ENCODE measurements at regions not wholly inside any gene's neighbourhood (a gene's known extent, or its start where the extent isn't known, plus 50 kb on each side); places are given as distances from the start of the nearest gene placed in this dataset.

DNA sequence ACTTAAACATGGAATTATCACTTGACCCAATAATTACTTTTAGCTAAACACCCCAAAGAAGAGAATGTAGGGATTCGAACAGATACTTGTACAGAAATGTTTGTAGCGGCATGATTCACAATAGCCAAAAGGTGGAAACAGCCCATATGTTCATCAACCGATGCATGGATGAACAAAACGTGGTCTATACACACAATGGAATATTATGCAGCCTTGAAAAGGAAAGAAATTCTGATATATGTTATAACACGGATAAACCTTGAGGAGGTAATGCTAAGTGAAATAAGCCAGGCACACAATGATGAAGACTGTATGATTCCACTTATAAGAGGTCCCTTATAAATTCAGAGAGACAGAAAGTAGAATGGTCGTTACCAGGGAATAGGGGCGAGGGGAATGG, 659.4 kb downstream of the MED13L start:
- Mint-ChIP-seq H3K4me1 (ENCODE audit: unreplicated experiment) (no peaks in the 10 kb centered on the region), H3K27ac (ENCODE audit: unreplicated experiment) (no peak overlapping the region), H3K36me3 (ENCODE audit: low read depth, unreplicated experiment) (peaks cover 4% of the 10 kb centered on the region), H3K27me3 (ENCODE audit: unreplicated experiment) (no peaks in the 10 kb centered on the region), H3K9me3 (ENCODE audit: unreplicated experiment) (no peaks in the 10 kb centered on the region), H3K4me3 (ENCODE audit: unreplicated experiment) (no peak overlapping the region)
- DNase-seq (ENCODE audit: low spot score), result no peak
- TF ChIP-seq, protein P1, sequence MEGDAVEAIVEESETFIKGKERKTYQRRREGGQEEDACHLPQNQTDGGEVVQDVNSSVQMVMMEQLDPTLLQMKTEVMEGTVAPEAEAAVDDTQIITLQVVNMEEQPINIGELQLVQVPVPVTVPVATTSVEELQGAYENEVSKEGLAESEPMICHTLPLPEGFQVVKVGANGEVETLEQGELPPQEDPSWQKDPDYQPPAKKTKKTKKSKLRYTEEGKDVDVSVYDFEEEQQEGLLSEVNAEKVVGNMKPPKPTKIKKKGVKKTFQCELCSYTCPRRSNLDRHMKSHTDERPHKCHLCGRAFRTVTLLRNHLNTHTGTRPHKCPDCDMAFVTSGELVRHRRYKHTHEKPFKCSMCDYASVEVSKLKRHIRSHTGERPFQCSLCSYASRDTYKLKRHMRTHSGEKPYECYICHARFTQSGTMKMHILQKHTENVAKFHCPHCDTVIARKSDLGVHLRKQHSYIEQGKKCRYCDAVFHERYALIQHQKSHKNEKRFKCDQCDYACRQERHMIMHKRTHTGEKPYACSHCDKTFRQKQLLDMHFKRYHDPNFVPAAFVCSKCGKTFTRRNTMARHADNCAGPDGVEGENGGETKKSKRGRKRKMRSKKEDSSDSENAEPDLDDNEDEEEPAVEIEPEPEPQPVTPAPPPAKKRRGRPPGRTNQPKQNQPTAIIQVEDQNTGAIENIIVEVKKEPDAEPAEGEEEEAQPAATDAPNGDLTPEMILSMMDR (IDR thresholded peaks at IDR 0.05; ENCODE audit: unreplicated experiment), result no peak

DNA sequence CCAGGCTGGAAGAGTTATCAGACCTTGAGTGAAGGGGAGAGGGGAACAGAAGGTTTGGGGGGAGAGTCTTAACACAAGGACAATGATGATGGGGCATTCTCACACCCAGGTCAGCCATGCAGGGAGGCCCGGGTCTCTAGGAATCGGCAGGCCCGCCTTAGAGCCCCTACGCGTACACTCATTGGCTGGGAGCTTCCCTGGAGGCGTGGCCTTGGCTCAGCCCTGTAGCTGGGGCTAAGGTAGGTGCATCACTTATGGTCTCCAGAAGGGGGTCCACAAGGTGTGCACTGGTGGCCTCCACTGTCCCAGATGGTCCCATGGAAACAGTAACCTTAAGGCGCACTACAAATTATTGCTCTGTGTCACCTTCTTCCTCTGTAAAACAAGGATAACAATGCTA, 660.1 kb downstream of the MED13L start:
- Mint-ChIP-seq H3K4me1 (ENCODE audit: unreplicated experiment) (no peaks in the 10 kb centered on the region), H3K4me3 (ENCODE audit: unreplicated experiment) (no peak overlapping the region), H3K9me3 (ENCODE audit: unreplicated experiment) (no peaks in the 10 kb centered on the region), H3K27me3 (ENCODE audit: unreplicated experiment) (no peaks in the 10 kb centered on the region), H3K36me3 (ENCODE audit: low read depth, unreplicated experiment) (peaks cover 4% of the 10 kb centered on the region), H3K27ac (ENCODE audit: unreplicated experiment) (no peak overlapping the region)
- DNase-seq (ENCODE audit: low spot score), result no peak
- TF ChIP-seq, protein P1 (IDR thresholded peaks at IDR 0.05; ENCODE audit: unreplicated experiment), result no peak

DNA sequence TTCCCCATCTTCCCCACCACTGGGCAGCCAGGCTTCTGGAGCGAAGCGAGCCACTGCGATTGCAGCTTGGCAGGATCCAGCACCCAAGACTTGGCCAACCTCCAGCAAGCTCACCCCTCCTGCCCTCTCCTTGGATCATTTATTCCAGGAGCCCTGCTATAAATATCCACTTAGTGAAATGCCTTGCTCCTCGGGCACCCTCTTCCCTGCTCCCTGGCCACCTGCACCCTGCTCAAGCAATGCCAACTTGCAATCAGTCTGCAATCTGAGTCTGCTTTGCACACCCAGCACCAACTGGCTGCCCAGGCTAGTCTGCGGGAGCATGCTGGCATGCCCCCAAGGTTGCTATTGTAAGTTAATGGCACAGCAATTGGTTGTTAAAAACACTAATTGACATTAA, 666.0 kb downstream of the MED13L start:
- H3K27ac Mint-ChIP-seq (ENCODE audit: unreplicated experiment), result no peak overlapping the region

GRCh38 chr12:115609347-115609746, 668.1 kb downstream of the MED13L start:
- Mint-ChIP-seq H3K9me3 (ENCODE audit: unreplicated experiment) (no peaks in the 10 kb centered on the region), H3K27ac (ENCODE audit: unreplicated experiment) (no peak overlapping the region), H3K27me3 (ENCODE audit: unreplicated experiment) (peaks cover 1% of the 10 kb centered on the region), H3K4me1 (ENCODE audit: unreplicated experiment) (no peaks in the 10 kb centered on the region), H3K36me3 (ENCODE audit: low read depth, unreplicated experiment) (no peaks in the 10 kb centered on the region), H3K4me3 (ENCODE audit: unreplicated experiment) (no peak overlapping the region)
- no peak for DNase-seq (ENCODE audit: low spot score)
- TF ChIP-seq, protein P1 (IDR thresholded peaks at IDR 0.05; ENCODE audit: unreplicated experiment), result no peak

More for the DNA sequence above, 666.0 kb downstream of the MED13L start:
- TF ChIP-seq, protein P1 (IDR thresholded peaks at IDR 0.05; ENCODE audit: unreplicated experiment), result no peak
- Mint-ChIP-seq H3K9me3 (ENCODE audit: unreplicated experiment) (no peaks in the 10 kb centered on the region), H3K4me1 (ENCODE audit: unreplicated experiment) (no peaks in the 10 kb centered on the region), H3K27me3 (ENCODE audit: unreplicated experiment) (no peaks in the 10 kb centered on the region), H3K36me3 (ENCODE audit: low read depth, unreplicated experiment) (no peaks in the 10 kb centered on the region), H3K4me3 (ENCODE audit: unreplicated experiment) (no peak overlapping the region)
- no peak for DNase-seq (ENCODE audit: low spot score)

- Mint-ChIP-seq H3K27ac (ENCODE audit: unreplicated experiment) (no peak overlapping the region), H3K9me3 (ENCODE audit: unreplicated experiment) (no peaks in the 10 kb centered on the region), H3K4me1 (ENCODE audit: unreplicated experiment) (no peaks in the 10 kb centered on the region), H3K4me3 (ENCODE audit: unreplicated experiment) (no peak overlapping the region), H3K36me3 (ENCODE audit: low read depth, unreplicated experiment) (no peaks in the 10 kb centered on the region), H3K27me3 (ENCODE audit: unreplicated experiment) (peaks cover 1% of the 10 kb centered on the region)
- DNase-seq (ENCODE audit: low spot score), result no peak
- TF ChIP-seq, protein P1 (IDR thresholded peaks at IDR 0.05; ENCODE audit: unreplicated experiment), result no peak
These were observed 671.5 kb downstream of the MED13L start for GRCh38 chr12:115606040-115606439.
